Caco-2 (cell line): ENCODE measurements at regions not wholly inside any gene's neighbourhood (a gene's known extent, or its start where the extent isn't known, plus 50 kb on each side); places are given as distances from the start of the nearest gene placed in this dataset.

ENCODE experiments used
- BruUV-seq: library from RNA; stranded (reverse); fragments of 400-500 nt; replicated peaks from 2 replicates; lab custom pipeline; 2021; lab: Mats Ljungman, UMichigan
- CTCF ChIA-PET: fragments of 300-600 bp; sonication (Branson Sonifier 250); formaldehyde crosslinking; loops from one replicate; lab custom pipeline; 2022; ENCODE audit warnings: antibody characterized with exemption; lab: Charles Lee
- POLR2A ChIA-PET: fragments of 300-600 bp; sonication (Branson Sonifier 250); formaldehyde crosslinking; loops from one replicate; lab custom pipeline; 2022; ENCODE audit warnings: antibody characterized with exemption; lab: Charles Lee
- DNase-seq, 2 experiments: peaks; one replicate each; pipeline versions ENCODE4 v3.0.0 to v3.0.0-alpha.2; 2020 to 2022
- H3K27me3 ChIP-seq: replicated peaks from 2 replicates; pipeline ENCODE4 v1.6.0; 2011; ENCODE audit warnings: low read length; ENCODE audit not compliant: control insufficient read depth, insufficient read depth
- H3K36me3 ChIP-seq: 2 replicates; pipeline ENCODE4 v1.5.1; 2011; ENCODE audit warnings: low read length; ENCODE audit not compliant: control insufficient read depth, insufficient read depth
- H3K4me1 ChIP-seq: fragments of 250-450 bp; sonication (Bioruptor Pico); 2 replicates; pipeline ENCODE4 v1.5.1; 2020; ENCODE audit warnings: mild to moderate bottlenecking
- H3K4me3 ChIP-seq: 2 replicates; pipeline ENCODE4 v1.5.1; 2011; ENCODE audit warnings: low read depth, mild to moderate bottlenecking, control low read depth, low read length
- H3K9me3 ChIP-seq: fragments of 250-450 bp; sonication (Bioruptor Pico); 2 replicates; pipeline ENCODE4 v1.5.1; 2020; ENCODE audit warnings: mild to moderate bottlenecking, moderate library complexity
- H3K27ac Mint-ChIP-seq: one replicate; pipeline ENCODE4 v1.8.0; 2022; ENCODE audit warnings: mixed read lengths; ENCODE audit not compliant: unreplicated experiment
- H3K27me3 Mint-ChIP-seq: one replicate; pipeline ENCODE4 v1.8.0; 2022; ENCODE audit warnings: mixed read lengths; ENCODE audit not compliant: insufficient read depth, unreplicated experiment
- H3K36me3 Mint-ChIP-seq: one replicate; pipeline ENCODE4 v1.8.0; 2022; ENCODE audit warnings: mild to moderate bottlenecking, mixed read lengths; ENCODE audit not compliant: insufficient read depth, unreplicated experiment
- H3K4me1 Mint-ChIP-seq: one replicate; pipeline ENCODE4 v1.8.0; 2022; ENCODE audit warnings: low read depth, mixed read lengths; ENCODE audit not compliant: unreplicated experiment
- H3K4me3 Mint-ChIP-seq: one replicate; pipeline ENCODE4 v1.8.0; 2022; ENCODE audit warnings: mild to moderate bottlenecking, moderate library complexity, mixed read lengths; ENCODE audit not compliant: unreplicated experiment
- H3K9me3 Mint-ChIP-seq: one replicate; pipeline ENCODE4 v1.8.0; 2022; ENCODE audit warnings: mixed read lengths; ENCODE audit not compliant: unreplicated experiment
- intact Hi-C: fragments of 100-400 bp; cut with micrococcal nuclease; formaldehyde crosslinking; loops from one replicate; pipeline ENCODE4 v1.10.0; 2022; ENCODE audit not compliant: unreplicated experiment
- TF ChIP-seq, protein P1 (sequence below), 2 experiments: fragments of 200-600 bp in 1 of 2; IDR thresholded peaks; 1 replicate in 1 of 2; 2 replicates in 1 of 2; pipeline versions ENCODE4 v1.5.1 to v1.8.0; 2011 to 2022; ENCODE audit warnings: antibody characterized with exemption in 1 of 2, control low read depth in 1 of 2, inconsistent platforms in 1 of 2, low read depth in 1 of 2, low read length in 1 of 2, mild to moderate bottlenecking in 1 of 2, moderate library complexity in 1 of 2; ENCODE audit not compliant: insufficient read depth in 1 of 2, severe bottlenecking in 1 of 2, unreplicated experiment in 1 of 2

DNA sequence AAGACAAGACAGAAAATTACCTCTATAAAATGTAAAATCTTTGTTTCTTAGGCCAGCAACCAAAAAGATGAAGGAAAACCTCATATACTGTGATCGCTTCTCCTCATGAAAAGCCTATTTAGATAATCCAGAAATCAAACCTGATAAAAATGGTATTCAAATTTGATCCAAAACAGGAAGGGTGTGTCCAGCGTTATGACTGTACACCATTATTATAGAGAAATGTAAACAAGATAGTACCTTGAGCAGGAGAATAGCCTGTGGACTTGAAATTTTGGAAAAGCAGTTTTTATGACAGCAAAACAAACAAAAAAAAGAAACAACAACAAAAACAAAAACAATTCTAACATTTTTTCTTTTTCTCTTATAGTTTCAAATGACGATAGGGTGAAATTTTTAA is 1382.8 kb upstream of the CDH9 start:
- CTCF ChIA-PET: no interaction called here
- Histone ChIP-seq H3K9me3 (peaks cover 5% of the 10 kb centered on the region; the same call in 1 of the 2 replicates), H3K4me1 (no peaks in the 10 kb centered on the region), H3K36me3 (no peaks in the 10 kb centered on the region), H3K4me3 (no peak overlapping the region), H3K27me3 (no peaks in the 10 kb centered on the region)
- no peaks in the 10 kb centered on the region for H3K4me1 Mint-ChIP-seq
- intact Hi-C loops: no loop called here
- no peaks in the 10 kb centered on the region for H3K36me3 Mint-ChIP-seq
- TF ChIP-seq, protein P1, sequence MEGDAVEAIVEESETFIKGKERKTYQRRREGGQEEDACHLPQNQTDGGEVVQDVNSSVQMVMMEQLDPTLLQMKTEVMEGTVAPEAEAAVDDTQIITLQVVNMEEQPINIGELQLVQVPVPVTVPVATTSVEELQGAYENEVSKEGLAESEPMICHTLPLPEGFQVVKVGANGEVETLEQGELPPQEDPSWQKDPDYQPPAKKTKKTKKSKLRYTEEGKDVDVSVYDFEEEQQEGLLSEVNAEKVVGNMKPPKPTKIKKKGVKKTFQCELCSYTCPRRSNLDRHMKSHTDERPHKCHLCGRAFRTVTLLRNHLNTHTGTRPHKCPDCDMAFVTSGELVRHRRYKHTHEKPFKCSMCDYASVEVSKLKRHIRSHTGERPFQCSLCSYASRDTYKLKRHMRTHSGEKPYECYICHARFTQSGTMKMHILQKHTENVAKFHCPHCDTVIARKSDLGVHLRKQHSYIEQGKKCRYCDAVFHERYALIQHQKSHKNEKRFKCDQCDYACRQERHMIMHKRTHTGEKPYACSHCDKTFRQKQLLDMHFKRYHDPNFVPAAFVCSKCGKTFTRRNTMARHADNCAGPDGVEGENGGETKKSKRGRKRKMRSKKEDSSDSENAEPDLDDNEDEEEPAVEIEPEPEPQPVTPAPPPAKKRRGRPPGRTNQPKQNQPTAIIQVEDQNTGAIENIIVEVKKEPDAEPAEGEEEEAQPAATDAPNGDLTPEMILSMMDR (IDR thresholded peaks at IDR 0.05; ENCODE audit: insufficient read depth in 1 of 2, low read depth in 1 of 2, low read length in 1 of 2, severe bottlenecking in 1 of 2, unreplicated experiment in 1 of 2): no peak
- H3K27ac Mint-ChIP-seq: no peak overlapping the region
- BruUV-seq: no TSS peak
- H3K4me3 Mint-ChIP-seq: no peak overlapping the region
- H3K9me3 Mint-ChIP-seq: peaks cover 33% of the 10 kb centered on the region
- no peaks in the 10 kb centered on the region for H3K27me3 Mint-ChIP-seq
- DNase-seq: no peak
- POLR2A ChIA-PET: no interaction called here

DNA sequence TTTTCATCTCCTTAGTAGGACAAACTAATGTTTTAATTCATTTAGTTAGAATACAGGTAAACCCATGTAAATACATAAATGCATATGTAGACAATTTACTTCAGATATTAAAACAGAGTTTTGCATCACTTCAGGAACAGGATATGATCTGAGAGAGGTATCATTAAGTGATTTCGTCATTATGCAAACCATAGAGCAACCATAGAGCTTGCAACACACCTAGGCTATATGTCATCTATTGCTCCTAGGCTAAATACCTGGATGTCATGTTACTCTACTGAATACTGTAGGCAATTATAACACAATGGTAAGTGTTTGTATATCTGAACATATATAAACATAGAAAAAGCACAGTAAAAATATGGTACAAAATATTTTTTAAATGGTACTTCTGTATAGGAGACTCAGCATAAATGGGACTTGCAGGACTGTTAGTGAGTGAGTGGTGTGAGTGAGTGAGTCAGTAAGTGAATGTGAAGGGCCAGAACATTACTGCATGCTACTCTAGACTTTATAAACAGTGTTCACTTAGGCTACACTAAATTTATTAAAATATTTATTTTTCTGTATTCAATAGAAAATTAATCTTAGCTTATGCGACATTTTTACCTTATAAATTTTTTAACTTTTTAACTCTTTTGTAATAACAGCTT is 1377.5 kb upstream of the CDH9 start:
- intact Hi-C loops: no loop called here
- Mint-ChIP-seq H3K36me3 (no peaks in the 10 kb centered on the region), H3K9me3 (peaks cover 26% of the 10 kb centered on the region), H3K27ac (no peak overlapping the region), H3K27me3 (no peaks in the 10 kb centered on the region), H3K4me1 (no peaks in the 10 kb centered on the region), H3K4me3 (no peak overlapping the region)
- no peak for DNase-seq
- H3K4me1 ChIP-seq: no peaks in the 10 kb centered on the region
- ChIA-PET POLR2A (no interaction called here), CTCF (no interaction called here)
- TF ChIP-seq, protein P1 (IDR thresholded peaks at IDR 0.05; ENCODE audit: insufficient read depth in 1 of 2, low read depth in 1 of 2, low read length in 1 of 2, severe bottlenecking in 1 of 2, unreplicated experiment in 1 of 2): no peak
- H3K36me3 ChIP-seq: no peaks in the 10 kb centered on the region
- BruUV-seq: no TSS peak
- no peaks in the 10 kb centered on the region for H3K27me3 ChIP-seq
- no peaks in the 10 kb centered on the region for H3K9me3 ChIP-seq
- H3K4me3 ChIP-seq: no peak overlapping the region

DNA sequence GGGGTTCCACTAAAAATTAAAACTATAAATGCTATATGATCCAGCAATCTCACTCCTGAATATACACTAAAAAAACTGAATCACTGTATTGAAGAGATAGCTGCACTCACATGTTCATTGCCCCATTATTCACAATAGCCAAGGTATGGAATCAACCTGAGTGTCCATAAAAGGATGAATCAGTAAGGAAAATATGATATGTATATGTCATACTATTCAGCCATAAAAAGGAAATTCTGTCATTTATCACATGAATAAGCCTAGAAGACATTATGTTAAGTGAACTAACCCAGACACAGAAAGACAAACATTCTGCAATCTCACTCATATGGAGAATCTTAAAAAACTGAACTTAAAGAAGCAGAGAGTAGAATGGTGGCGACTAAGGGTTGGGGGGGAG is 1376.2 kb upstream of the CDH9 start:
- no peaks in the 10 kb centered on the region for H3K4me1 ChIP-seq
- no peak overlapping the region for H3K4me3 ChIP-seq
- intact Hi-C loops: no loop called here
- no peaks in the 10 kb centered on the region for H3K36me3 ChIP-seq
- TF ChIP-seq, protein P1 (IDR thresholded peaks at IDR 0.05; ENCODE audit: insufficient read depth in 1 of 2, low read depth in 1 of 2, low read length in 1 of 2, severe bottlenecking in 1 of 2, unreplicated experiment in 1 of 2): no peak
- Mint-ChIP-seq H3K9me3 (peaks cover 26% of the 10 kb centered on the region), H3K27me3 (no peaks in the 10 kb centered on the region), H3K27ac (no peak overlapping the region), H3K36me3 (no peaks in the 10 kb centered on the region), H3K4me3 (no peak overlapping the region), H3K4me1 (no peaks in the 10 kb centered on the region)
- DNase-seq: no peak
- ChIA-PET CTCF (no interaction called here), POLR2A (no interaction called here)
- peaks cover 4% of the 10 kb centered on the region; the same call in 1 of the 2 replicates for H3K9me3 ChIP-seq
- no TSS peak for BruUV-seq
- no peaks in the 10 kb centered on the region for H3K27me3 ChIP-seq
